Stomach (tissue), 8 donors: ENCODE measurements at regions not wholly inside any gene's neighbourhood (a gene's known extent, or its start where the extent isn't known, plus 50 kb on each side); places are given as distances from the start of the nearest gene placed in this dataset.
A peak's percentile ranks its signal among the peaks of the same experiment; 100 is the strongest.

Source experiments
- DNase-seq, 2 donors: peaks; one replicate each; pipeline versions ENCODE4 v3.0.0 to v3.0.0-alpha.2; 2013 to 2019
- H3K27ac ChIP-seq, 5 donors: fragments of 200-600 bp in 4 of 5; sonication (generic) in 4 of 5; one replicate each; pipeline ENCODE4 v1.5.1; 2013 to 2019; ENCODE audit warnings: mild to moderate bottlenecking in 1 of 5, moderate library complexity in 1 of 5
- H3K27me3 ChIP-seq, 3 donors: fragments of 200-600 bp; sonication (generic); one replicate each; pipeline ENCODE4 v1.5.1; 2017 to 2019; ENCODE audit warnings: mixed run types in 1 of 3
- H3K36me3 ChIP-seq, 4 donors: fragments of 200-600 bp; sonication (generic); 1 replicate in 3 of 4; 2 replicates in 1 of 4; pipeline ENCODE4 v1.5.1; 2016 to 2019
- H3K4me1 ChIP-seq, 4 donors: fragments of 200-600 bp; sonication (generic); one replicate each; pipeline ENCODE4 v1.5.1; 2016 to 2019
- H3K4me3 ChIP-seq, 4 donors: fragments of 200-600 bp; sonication (generic) in 3 of 4; one replicate each; pipeline ENCODE4 v1.5.1; 2016 to 2019; ENCODE audit warnings: mild to moderate bottlenecking in 1 of 4
- H3K9me3 ChIP-seq, 4 donors: fragments of 200-600 bp; sonication (generic); one replicate each; pipeline ENCODE4 v1.5.1; 2016 to 2019
- CTCF ChIP-seq, 7 experiments: fragments of 450-650 bp in 4 of 7; fragments of 200-600 bp in 3 of 7; sonication (generic) in 3 of 7; IDR thresholded peaks; one replicate each; pipeline ENCODE4 v1.5.1; 2016 to 2019; ENCODE audit warnings: antibody characterized with exemption in 7 of 7, control low read depth in 2 of 7, mild to moderate bottlenecking in 1 of 7
- EP300 ChIP-seq: sonication (generic); formaldehyde crosslinking; IDR thresholded peaks from one replicate; pipeline ENCODE4 v1.6.1; 2017; ENCODE audit warnings: antibody characterized with exemption
- POLR2A ChIP-seq, 4 donors: fragments of 450-650 bp; IDR thresholded peaks; one replicate each; pipeline ENCODE4 v1.6.1; 2016; ENCODE audit warnings: antibody characterized with exemption in 4 of 4, control low read depth in 2 of 4, mild to moderate bottlenecking in 1 of 4, moderate library complexity in 1 of 4
- POLR2AphosphoS5 ChIP-seq, 3 donors: sonication (generic); formaldehyde crosslinking; IDR thresholded peaks; one replicate each; pipeline ENCODE4 v1.6.1; 2016; ENCODE audit warnings: antibody characterized with exemption in 3 of 3
- WGBS, 5 donors: extraction: QIAGEN DNeasy Blood & Tissue Kit in 3 of 5; methylation state at CpG; one replicate each; pipeline versions ENCODE4 v1.1.5 to v1.1.7; 2013 to 2018; 5-methylcytosine and 5-hydroxymethylcytosine counted together
- intact Hi-C: fragments of 100-400 bp; cut with DNase I; formaldehyde crosslinking; loops from one replicate; pipeline ENCODE4 v1.15.1; 2023; ENCODE audit warnings: low total_unique reads
- donor health status: healthy with polysubstance abuse.
- donor health status: Bipolar disorder and iron deficiency.
- donor health status: healthy.

GRCh38 chr14:89592961-89593360 is 175.9 kb upstream of the FOXN3 start:
- no peak overlapping the region for H3K27ac ChIP-seq
- H3K36me3 ChIP-seq, result peaks cover 0 to 15% (median 0%) of the 10 kb centered on the region in 4 donors
- H3K27me3 ChIP-seq, result no peaks in the 10 kb centered on the region
- H3K4me3 ChIP-seq, result no peak overlapping the region
- H3K9me3 ChIP-seq, result peaks cover 0 to 7% (median 3%) of the 10 kb centered on the region in 4 donors
- intact Hi-C loops, result no loop called here
- peaks cover 0 to 24% (median 16%) of the 10 kb centered on the region in 4 donors for H3K4me1 ChIP-seq
- TF ChIP-seq POLR2A (IDR thresholded peaks at IDR 0.05) (no peak), CTCF (IDR thresholded peaks at IDR 0.05) (no peak), POLR2AphosphoS5 (IDR thresholded peaks at IDR 0.05) (no peak), EP300 (no peak)
- no peak for DNase-seq

GRCh38 chr14:89589400-89590118 is 172.5 kb upstream of the FOXN3 start:
- WGBS, 5 donors, result 74 to 83% (median 78%) methylated on average over 11 of the region's 11 CpGs
- H3K27me3 ChIP-seq, result no peaks in the 10 kb centered on the region
- H3K9me3 ChIP-seq, result no peaks in the 10 kb centered on the region
- intact Hi-C loops, result no loop called here
- peak overlapping the region; percentile 5 to 83 (median 62) for H3K27ac ChIP-seq
- peaks cover 0 to 12% (median 0%) of the 10 kb centered on the region in 4 donors for H3K36me3 ChIP-seq
- DNase-seq, result peak in 1 of 2 donors; percentile 37
- H3K4me1 ChIP-seq, result peaks cover 0 to 34% (median 19%) of the 10 kb centered on the region in 4 donors
- H3K4me3 ChIP-seq, result no peak overlapping the region
- TF ChIP-seq EP300 (no peak), CTCF (IDR thresholded peaks at IDR 0.05) (no peak), POLR2AphosphoS5 (IDR thresholded peaks at IDR 0.05) (no peak)

- WGBS, 5 donors, result 4 to 53% (median 27%) methylated on average over 1 of the region's 1 CpG
- H3K4me3 ChIP-seq, result no peak overlapping the region
- peak in 1 of 2 donors; percentile 73 for DNase-seq
- H3K4me1 ChIP-seq, result peaks cover 0 to 34% (median 19%) of the 10 kb centered on the region in 4 donors
- no peaks in the 10 kb centered on the region for H3K27me3 ChIP-seq
- H3K9me3 ChIP-seq, result no peaks in the 10 kb centered on the region
- intact Hi-C loops, result no loop called here
- H3K36me3 ChIP-seq, result peaks cover 0 to 10% (median 0%) of the 10 kb centered on the region in 4 donors
- H3K27ac ChIP-seq, result peak overlapping the region in 4 of 5 donors; percentile 42 to 67 (median 60)
- TF ChIP-seq POLR2A (IDR thresholded peaks at IDR 0.05) (no peak), EP300 (no peak), POLR2AphosphoS5 (IDR thresholded peaks at IDR 0.05) (no peak), CTCF (IDR thresholded peaks at IDR 0.05) (no peak)
Measured at GRCh38 chr14:89588840-89589296, 171.8 kb upstream of the FOXN3 start.

- WGBS, 5 donors, result 75 to 92% (median 87%) methylated on average over 5 of the region's 5 CpGs
- TF ChIP-seq POLR2A (IDR thresholded peaks at IDR 0.05), result no peak
- TF ChIP-seq CTCF (IDR thresholded peaks at IDR 0.05), result no peak
- TF ChIP-seq POLR2AphosphoS5 (IDR thresholded peaks at IDR 0.05), result no peak
- TF ChIP-seq EP300, result no peak
- H3K4me1 ChIP-seq, result peaks cover 0 to 34% (median 19%) of the 10 kb centered on the region in 4 donors
- peaks cover 0 to 10% (median 0%) of the 10 kb centered on the region in 4 donors for H3K36me3 ChIP-seq
- no peak for DNase-seq
- intact Hi-C loops, result no loop called here
- H3K27me3 ChIP-seq, result no peaks in the 10 kb centered on the region
- no peak overlapping the region for H3K4me3 ChIP-seq
- H3K9me3 ChIP-seq, result no peaks in the 10 kb centered on the region
- peak overlapping the region in 2 of 5 donors; percentile 57 to 67 for H3K27ac ChIP-seq
Measured at GRCh38 chr14:89588016-89588415, 171.0 kb upstream of the FOXN3 start.
